GM12892 (cell line): ENCODE measurements at regions not wholly inside any gene's neighbourhood (a gene's known extent, or its start where the extent isn't known, plus 50 kb on each side); places are given as distances from the start of the nearest gene placed in this dataset.

Experiments used
- POLR2A ChIP-seq: IDR thresholded peaks from 2 replicates; pipeline ENCODE4 v1.6.1; 2011; ENCODE audit warnings: low read depth, low read length, control low read depth
- POLR2AphosphoS5 ChIP-seq: IDR thresholded peaks from 2 replicates; pipeline ENCODE4 v1.6.1; 2011; ENCODE audit warnings: low read depth, low read length, control low read depth
- TAF1 ChIP-seq: IDR thresholded peaks from 2 replicates; pipeline ENCODE4 v1.6.1; 2011; ENCODE audit warnings: low read depth, mild to moderate bottlenecking, control low read depth, low read length, borderline replicate concordance

- TF ChIP-seq POLR2A = no peak
- no peak for TF ChIP-seq POLR2AphosphoS5
- TF ChIP-seq TAF1 = no peak
These were observed 93.1 kb upstream of the HIF1A start for GRCh38 chr14:61602003-61602732.
